GM21786 (cell line): ENCODE measurements at regions not wholly inside any gene's neighbourhood (a gene's known extent, or its start where the extent isn't known, plus 50 kb on each side); places are given as distances from the start of the nearest gene placed in this dataset.

Experiments used
- ATAC-seq: cut with Tn5 transposase; IDR thresholded peaks from one replicate; pipeline ENCODE4 v1.9.1; 2021; ENCODE audit not compliant: unreplicated experiment

DNA sequence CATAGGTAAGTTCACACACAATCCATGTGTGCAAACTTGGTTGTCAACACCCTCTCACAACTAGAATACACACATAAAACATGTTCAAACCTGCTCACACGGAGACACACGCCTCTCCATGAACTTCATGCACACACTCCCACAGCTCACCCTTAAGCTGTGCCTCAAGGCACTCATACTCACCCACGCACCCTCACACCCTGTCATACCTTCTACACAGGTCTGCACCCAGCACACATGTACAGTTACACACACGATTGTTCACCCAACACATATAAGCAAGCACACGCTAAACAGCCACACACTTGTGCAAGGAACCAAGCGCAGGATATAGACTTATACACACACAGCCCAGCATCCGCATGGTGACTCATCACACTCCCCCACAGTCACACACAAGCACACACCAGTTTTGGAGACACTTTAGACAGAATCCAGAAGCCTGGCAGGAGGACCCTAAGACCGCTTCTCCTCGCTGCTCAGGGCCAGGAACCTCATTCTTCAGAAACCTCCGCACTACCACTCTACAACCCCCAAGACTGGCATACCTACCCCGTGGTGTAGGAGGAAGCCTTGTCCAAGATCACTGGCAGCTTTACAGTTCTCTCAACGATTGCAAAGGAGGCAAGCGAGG is 58.7 kb upstream of the ZC3H12A start:
- ATAC-seq: no peak

DNA sequence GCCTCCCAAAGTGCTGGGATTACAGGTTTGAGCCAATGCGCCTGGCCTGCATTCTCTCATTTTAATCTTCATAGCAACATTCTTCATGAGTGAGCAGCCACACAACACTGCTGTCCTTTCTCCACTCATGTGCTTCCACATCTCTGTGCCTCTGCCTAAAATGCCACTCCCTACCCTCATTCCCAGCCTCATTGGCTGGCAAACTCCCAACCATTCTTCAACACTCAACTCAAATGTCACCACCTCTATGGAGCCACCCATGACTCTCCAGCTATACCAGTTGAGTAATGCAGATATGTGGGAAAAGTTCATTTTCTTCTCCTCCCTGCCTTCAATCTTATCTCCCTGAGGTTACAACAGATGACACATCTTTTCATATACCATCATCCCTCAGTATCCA is 53.9 kb upstream of the ZC3H12A start:
- ATAC-seq: no peak

DNA sequence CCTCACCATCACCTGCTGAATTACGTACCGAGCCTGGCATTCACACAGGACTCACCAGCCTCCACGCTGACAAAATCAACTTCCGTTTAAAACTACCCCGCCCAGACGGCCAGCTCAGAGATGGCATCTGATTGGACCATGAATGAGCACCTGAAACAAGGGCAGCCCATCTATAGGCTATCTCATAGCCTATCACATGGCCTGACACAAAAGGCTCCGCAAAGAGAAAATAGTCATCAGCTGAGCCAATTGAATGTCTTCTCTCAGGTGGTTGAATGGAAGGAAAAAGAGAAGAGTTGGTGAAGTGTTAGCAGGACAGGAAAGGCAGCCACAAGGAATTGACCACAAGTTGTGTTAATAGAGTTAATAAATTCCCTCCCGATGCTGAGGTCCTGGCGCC is 50.6 kb upstream of the ZC3H12A start:
- no peak for ATAC-seq

DNA sequence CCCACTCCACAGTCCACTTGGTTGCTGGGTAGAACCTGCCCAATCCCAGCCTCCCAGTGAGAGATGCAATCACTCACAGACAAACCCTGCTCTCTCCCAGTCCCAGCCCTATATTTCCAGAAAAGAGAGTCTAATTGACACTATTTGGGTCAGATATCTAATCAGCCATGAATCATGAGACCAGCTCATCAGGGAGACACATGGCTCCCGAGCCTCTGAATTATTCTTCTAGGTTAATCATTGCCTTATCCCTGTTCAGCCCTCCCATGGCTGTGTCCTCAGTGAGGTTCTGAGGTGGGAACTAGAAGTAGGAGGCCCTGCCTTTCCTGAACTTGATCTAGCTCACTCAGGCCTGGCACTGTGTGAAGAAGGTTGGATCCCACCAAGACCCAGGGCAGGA is 49.9 kb upstream of the ZC3H12A start:
- ATAC-seq: no peak
